Large intestine (tissue), 3 donors: ENCODE measurements at regions not wholly inside any gene's neighbourhood (a gene's known extent, or its start where the extent isn't known, plus 50 kb on each side); places are given as distances from the start of the nearest gene placed in this dataset.

ENCODE experiments used
- DNase-seq, 2 donors: peaks; one replicate each; pipeline versions ENCODE4 v3.0.0 to v3.0.0-alpha.2; 2013
- H3K27ac ChIP-seq: one replicate; pipeline ENCODE4 v1.5.1; 2013; ENCODE audit warnings: low read length
- H3K27me3 ChIP-seq: 2 replicates; pipeline ENCODE4 v1.6.1; 2013; ENCODE audit warnings: low read length; ENCODE audit not compliant: control insufficient read depth, insufficient read depth
- H3K36me3 ChIP-seq: 2 replicates; pipeline ENCODE4 v1.6.1; 2013; ENCODE audit warnings: low read length; ENCODE audit not compliant: control insufficient read depth, insufficient read depth
- H3K4me1 ChIP-seq: one replicate; pipeline ENCODE4 v1.6.1; 2013; ENCODE audit warnings: low read length; ENCODE audit not compliant: control insufficient read depth, insufficient read depth
- H3K4me3 ChIP-seq: one replicate; pipeline ENCODE4 v1.5.1; 2013; ENCODE audit warnings: low read length
- H3K9me3 ChIP-seq: one replicate; pipeline ENCODE4 v1.6.1; 2013; ENCODE audit warnings: mild to moderate bottlenecking, low read depth, low read length, moderate library complexity; ENCODE audit not compliant: control insufficient read depth
- WGBS: methylation state at CpG from one replicate; pipeline ENCODE4 v1.1.5; 2013; ENCODE audit warnings: low lambda C conversion rate; ENCODE audit not compliant: insufficient coverage; 5-methylcytosine and 5-hydroxymethylcytosine counted together

DNA sequence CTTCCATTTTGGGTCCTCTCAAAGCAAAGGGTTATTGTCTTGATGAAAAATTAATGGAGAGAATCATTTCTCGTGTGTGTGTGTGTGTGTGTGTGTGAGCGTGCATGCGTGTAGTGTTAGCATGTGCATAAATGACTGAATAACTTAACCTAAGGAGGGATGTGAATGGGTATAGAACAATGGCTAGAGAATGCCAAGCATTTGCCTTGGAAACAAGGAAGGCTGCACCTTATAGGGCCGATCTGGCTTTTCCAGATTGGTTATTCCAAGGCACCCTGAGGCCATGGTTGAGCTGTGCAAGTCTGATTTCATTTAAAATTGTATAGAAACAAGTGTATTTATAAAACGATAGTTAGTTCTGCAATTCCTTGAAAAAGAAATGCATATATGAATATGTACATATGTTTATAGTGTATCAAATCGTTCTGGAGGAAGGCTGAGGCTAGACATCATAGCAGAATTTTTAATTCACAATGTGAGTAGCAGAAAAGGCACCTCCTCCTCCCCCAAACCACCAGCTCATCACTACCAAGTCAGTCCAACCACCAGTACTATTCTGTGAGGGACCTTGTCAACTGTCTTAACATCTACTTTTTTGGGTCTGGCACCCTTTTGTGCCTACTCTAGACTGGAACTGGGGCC lies 322.7 kb upstream of the ISX start:
- no peak overlapping the region for H3K27ac ChIP-seq
- H3K36me3 ChIP-seq: no peaks in the 10 kb centered on the region
- H3K4me3 ChIP-seq: no peak overlapping the region
- no peak for DNase-seq
- H3K4me1 ChIP-seq: no peaks in the 10 kb centered on the region
- H3K27me3 ChIP-seq: no peaks in the 10 kb centered on the region
- 94% methylated on average over 3 of the region's 6 CpGs for WGBS
- H3K9me3 ChIP-seq: no peaks in the 10 kb centered on the region

DNA sequence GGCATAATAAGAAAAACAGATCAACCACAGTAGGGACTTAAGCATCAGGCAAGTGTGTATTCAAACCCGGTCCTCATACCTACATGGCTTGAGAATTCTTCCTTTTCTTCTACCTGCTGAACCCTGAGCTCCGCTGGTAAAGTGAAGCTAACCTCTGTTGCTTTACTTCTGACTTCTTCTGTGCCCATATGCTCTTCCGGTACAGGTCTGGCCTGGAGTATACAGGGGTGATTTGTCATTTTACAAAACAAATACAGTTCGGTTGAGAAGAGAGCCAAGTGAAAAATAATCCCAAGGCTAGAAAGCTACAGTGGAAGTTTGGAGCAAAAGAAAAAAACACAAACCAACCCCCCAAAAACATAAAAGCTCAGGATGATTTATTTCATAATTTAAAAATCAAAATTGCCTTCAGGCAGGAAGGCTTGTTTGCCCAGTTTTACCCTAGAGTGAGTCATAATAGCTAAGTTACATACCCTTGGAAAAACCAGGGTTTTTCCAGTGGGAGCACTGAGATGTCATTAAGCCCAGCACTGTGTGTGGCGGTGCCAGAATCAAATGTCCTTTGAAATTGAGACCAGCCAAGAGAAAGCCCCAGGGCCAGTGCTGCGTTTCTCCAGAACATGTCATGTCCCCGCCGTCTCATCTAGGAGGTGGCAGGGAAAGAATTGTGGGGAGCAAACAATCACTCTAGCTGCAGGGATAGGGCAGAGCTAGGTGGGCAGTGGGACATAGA lies 305.5 kb upstream of the ISX start:
- no peak overlapping the region for H3K4me3 ChIP-seq
- no peaks in the 10 kb centered on the region for H3K27me3 ChIP-seq
- H3K4me1 ChIP-seq: no peaks in the 10 kb centered on the region
- H3K36me3 ChIP-seq: no peaks in the 10 kb centered on the region
- H3K9me3 ChIP-seq: no peaks in the 10 kb centered on the region
- no peak overlapping the region for H3K27ac ChIP-seq
- no peak for DNase-seq
- WGBS: 84% methylated on average over 2 of the region's 8 CpGs

DNA sequence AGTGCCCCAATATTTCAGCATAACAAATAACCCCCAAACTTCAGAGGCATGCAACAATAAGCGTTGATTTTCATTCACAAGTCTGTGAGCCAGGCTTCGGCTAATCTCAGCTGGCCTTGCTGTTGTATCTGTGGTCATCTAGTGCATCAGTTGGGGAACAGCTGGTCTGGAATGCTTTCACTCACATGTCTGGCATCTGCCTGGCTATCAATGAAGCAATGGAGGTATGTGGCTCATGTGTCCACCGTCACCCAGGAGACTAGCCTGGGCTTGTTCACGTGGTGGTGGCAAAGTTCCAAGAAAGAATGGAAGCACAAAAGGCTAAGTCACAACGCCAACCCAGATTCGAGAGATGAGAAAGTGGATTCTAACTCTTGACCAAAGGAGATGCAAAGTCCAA lies 304.8 kb upstream of the ISX start:
- no peaks in the 10 kb centered on the region for H3K36me3 ChIP-seq
- no peaks in the 10 kb centered on the region for H3K4me1 ChIP-seq
- H3K27ac ChIP-seq: no peak overlapping the region
- H3K4me3 ChIP-seq: no peak overlapping the region
- no peaks in the 10 kb centered on the region for H3K27me3 ChIP-seq
- no CpG with 5 or more reads among the region's 6 CpGs for WGBS
- DNase-seq: no peak
- H3K9me3 ChIP-seq: no peaks in the 10 kb centered on the region

DNA sequence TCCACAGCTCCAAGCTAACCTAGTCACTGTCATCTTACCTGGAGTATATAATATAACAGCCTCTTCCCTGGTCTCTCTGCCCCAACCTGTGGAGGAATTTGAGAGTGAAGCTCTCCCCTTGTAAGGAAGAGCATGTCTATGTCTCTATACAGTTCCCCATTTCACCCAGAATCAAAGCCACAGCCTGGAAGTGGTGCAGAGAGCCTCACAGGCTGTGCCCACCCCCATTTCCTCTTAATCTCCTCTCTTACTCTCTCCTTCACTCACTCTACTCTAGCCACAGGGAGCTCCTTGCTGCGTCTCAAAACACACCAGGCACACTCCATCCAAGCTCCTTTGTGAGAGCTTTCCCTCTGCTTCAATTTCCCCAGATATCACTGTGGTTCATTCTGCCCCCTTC lies 302.5 kb upstream of the ISX start:
- no peaks in the 10 kb centered on the region for H3K4me1 ChIP-seq
- H3K27me3 ChIP-seq: no peaks in the 10 kb centered on the region
- WGBS: 80% methylated on average over 1 of the region's 1 CpG
- H3K36me3 ChIP-seq: no peaks in the 10 kb centered on the region
- no peaks in the 10 kb centered on the region for H3K9me3 ChIP-seq
- no peak overlapping the region for H3K4me3 ChIP-seq
- DNase-seq: no peak
- no peak overlapping the region for H3K27ac ChIP-seq

DNA sequence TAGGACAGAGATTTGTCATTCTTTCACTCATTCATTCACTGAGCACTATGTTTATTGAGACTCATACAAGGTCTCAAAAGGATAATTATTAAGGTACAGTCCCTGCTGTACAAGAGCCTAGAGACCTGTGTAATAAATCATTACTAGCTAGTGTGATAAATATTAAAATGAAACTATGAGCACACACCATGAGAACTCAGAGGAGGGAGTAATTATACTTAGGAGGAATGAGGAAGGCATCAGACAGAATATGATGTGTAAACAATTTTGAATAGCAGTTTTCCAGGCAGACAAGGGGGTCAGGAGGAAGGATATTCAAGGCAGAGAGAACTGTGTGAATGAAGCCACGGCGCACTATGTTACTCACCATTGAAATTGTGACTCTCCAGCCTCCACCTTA lies 300.8 kb upstream of the ISX start:
- Histone ChIP-seq H3K4me1 (no peaks in the 10 kb centered on the region), H3K36me3 (no peaks in the 10 kb centered on the region), H3K4me3 (no peak overlapping the region), H3K27me3 (no peaks in the 10 kb centered on the region), H3K9me3 (no peaks in the 10 kb centered on the region), H3K27ac (no peak overlapping the region)
- WGBS: no CpG with 5 or more reads among the region's 2 CpGs
- no peak for DNase-seq

DNA sequence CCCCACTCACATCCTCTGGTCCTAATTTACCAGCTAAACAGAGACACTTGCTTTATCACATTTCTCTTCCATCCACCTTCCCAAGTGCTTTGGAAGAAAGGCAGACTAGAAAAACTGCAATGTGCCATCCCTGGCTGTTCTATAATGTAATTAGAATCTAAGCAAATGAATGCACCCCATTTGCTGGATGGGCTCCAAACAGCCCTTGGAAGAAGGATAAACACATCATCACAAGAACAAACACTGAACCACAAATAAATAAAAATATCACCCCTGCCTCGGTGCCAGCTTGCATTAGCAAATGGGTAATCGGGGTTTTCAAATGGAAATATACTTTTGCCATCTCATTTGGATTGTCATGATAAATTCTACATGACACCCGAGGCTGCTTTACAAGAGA lies 296.6 kb upstream of the ISX start:
- H3K27ac ChIP-seq: no peak overlapping the region
- no peaks in the 10 kb centered on the region for H3K27me3 ChIP-seq
- no peaks in the 10 kb centered on the region for H3K9me3 ChIP-seq
- WGBS: no CpG with 5 or more reads among the region's 3 CpGs
- H3K36me3 ChIP-seq: no peaks in the 10 kb centered on the region
- DNase-seq: peak in 1 of 2 donors; percentile 3
- H3K4me3 ChIP-seq: no peak overlapping the region
- H3K4me1 ChIP-seq: no peaks in the 10 kb centered on the region

DNA sequence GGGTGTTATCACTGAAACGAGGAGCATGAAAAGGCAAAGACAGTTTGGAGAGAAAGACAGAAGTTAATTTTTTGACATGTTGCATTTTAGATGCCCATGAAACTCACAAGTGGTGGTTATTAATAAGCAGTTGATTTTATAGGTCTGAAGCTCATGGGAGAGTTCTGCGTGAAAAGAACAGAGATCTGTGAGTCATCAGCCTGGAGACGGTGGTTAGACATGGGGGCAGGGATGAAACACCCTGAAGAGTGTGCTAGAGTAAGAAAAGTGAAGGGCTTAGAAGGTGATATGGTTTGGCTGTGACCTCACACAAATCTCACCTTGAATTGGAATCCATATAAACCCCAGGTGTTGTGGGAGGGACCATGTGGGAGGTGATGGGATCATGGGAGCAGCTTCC lies 289.1 kb upstream of the ISX start:
- 100% methylated on average over 1 of the region's 3 CpGs for WGBS
- no peaks in the 10 kb centered on the region for H3K36me3 ChIP-seq
- no peaks in the 10 kb centered on the region for H3K27me3 ChIP-seq
- H3K9me3 ChIP-seq: no peaks in the 10 kb centered on the region
- DNase-seq: no peak
- H3K4me3 ChIP-seq: no peak overlapping the region
- no peaks in the 10 kb centered on the region for H3K4me1 ChIP-seq
- no peak overlapping the region for H3K27ac ChIP-seq

DNA sequence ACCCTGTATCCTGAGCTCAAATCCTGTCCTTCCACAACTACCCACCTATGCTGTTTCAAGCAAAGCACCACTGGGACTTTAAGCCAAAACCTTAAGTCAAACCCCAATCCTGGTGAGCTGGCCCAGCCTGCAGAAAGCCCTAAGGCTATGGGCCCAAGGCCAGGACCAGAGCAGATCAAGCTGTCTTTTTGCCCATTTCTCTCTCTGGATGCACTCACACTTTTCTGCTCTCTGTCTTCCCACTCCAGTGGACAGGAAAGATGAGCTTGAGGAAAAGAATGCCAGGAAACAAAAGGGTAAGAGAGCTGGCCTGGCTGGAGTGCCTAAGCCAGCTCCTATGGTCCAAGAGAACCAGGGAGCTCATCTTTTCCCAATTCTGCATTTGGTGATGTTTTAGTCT lies 284.3 kb upstream of the ISX start:
- DNase-seq: no peak
- Histone ChIP-seq H3K4me1 (no peaks in the 10 kb centered on the region), H3K36me3 (no peaks in the 10 kb centered on the region), H3K27ac (no peak overlapping the region), H3K27me3 (no peaks in the 10 kb centered on the region), H3K9me3 (no peaks in the 10 kb centered on the region), H3K4me3 (no peak overlapping the region)

DNA sequence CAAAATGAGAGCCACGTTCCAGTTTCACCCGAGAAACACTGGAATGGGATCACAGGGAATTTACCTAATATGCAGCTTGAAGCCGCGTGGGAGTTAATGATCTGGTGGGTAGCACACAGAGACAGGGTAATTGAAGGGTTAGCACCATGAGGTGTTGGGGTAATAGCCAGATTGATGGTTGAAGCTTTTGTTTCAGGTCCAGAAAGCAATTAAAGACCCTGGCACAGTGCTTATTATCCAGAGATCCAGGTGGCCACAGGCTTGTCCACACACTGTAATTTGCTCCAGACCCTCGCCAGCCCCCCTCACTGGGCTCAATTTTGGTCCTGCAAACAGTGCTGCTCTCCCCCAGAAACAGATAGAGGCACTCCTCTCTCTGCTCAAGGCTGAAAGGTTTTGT lies 282.5 kb upstream of the ISX start:
- Histone ChIP-seq H3K36me3 (no peaks in the 10 kb centered on the region), H3K4me3 (no peak overlapping the region), H3K4me1 (no peaks in the 10 kb centered on the region), H3K27ac (no peak overlapping the region), H3K27me3 (no peaks in the 10 kb centered on the region), H3K9me3 (no peaks in the 10 kb centered on the region)
- DNase-seq: no peak
- 50% methylated on average over 2 of the region's 5 CpGs for WGBS

DNA sequence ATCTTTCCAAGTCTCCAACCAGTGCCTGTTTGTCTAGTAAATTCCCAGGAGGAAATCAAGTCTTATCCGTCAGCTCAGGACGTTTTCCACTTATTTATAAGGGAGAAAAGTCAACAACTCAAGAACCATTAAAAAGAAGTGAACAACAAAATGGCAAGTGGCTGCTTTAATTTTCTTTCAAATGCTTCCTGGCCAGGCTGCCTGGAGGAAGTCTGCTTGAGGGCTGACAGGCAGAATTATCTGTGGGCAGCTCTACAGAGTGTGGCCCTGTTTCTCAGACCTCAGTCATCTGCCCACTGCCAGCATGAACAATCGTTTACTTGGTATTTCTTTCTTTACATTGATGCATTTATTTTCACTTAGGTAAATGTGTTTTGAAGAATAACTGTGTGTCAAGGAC lies 281.9 kb upstream of the ISX start:
- WGBS: no CpG with 5 or more reads among the region's 3 CpGs
- no peaks in the 10 kb centered on the region for H3K9me3 ChIP-seq
- H3K4me3 ChIP-seq: no peak overlapping the region
- no peak overlapping the region for H3K27ac ChIP-seq
- no peaks in the 10 kb centered on the region for H3K4me1 ChIP-seq
- H3K27me3 ChIP-seq: no peaks in the 10 kb centered on the region
- H3K36me3 ChIP-seq: no peaks in the 10 kb centered on the region
- no peak for DNase-seq

DNA sequence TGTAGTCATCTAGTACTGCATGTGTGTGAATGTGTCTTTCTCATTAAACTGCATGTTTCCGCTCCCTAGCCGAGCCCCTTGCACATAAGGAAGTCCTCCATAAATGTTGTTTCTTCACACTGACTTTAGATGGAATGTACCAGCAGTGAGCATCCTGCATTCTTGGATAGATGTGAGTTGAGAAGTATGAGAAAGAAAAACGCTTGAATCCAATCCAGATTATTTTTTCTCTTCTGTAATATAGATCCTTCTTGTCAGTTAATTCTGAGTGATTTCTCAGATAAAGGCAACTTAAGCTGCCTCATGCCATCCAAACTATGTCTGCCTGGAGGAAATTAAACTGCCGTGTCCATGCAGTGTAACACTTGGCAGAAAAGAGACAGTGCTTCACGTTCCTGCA lies 268.1 kb upstream of the ISX start:
- no peak for DNase-seq
- no peaks in the 10 kb centered on the region for H3K36me3 ChIP-seq

More for the DNA sequence above, 268.1 kb upstream of the ISX start:
- no peaks in the 10 kb centered on the region for H3K27me3 ChIP-seq
- H3K4me3 ChIP-seq: no peak overlapping the region
- WGBS: 100% methylated on average over 1 of the region's 5 CpGs
- H3K4me1 ChIP-seq: no peaks in the 10 kb centered on the region
- no peak overlapping the region for H3K27ac ChIP-seq
- H3K9me3 ChIP-seq: no peaks in the 10 kb centered on the region
